ENCODE measurements at regions not wholly inside any gene's neighbourhood (a gene's known extent, or its start where the extent isn't known, plus 50 kb on each side); places are given as distances from the start of the nearest gene placed in this dataset.

DNA sequence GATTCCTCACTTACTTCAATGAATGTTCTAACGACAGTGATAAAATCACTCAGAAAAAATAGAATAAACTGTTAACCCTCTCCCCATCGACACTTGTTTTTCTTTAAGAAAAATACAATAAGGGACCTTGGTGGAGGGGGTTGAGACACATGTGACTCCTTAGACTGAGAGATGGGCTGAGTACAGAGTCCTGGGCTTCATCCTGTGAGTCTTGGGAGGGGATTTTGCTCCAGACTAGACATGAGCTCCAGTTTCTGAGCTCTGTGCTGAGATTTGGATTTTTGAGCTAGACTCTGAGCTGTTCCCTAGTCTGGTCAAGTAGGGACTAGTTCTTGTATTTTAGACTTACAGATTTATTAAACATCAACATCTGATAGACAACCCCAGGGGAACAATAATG, 241.5 kb upstream of the MVB12B start:
- Histone ChIP-seq H3K4me1 (no peaks in the 10 kb centered on the region), H3K27me3 (ENCODE audit: low read depth) (peaks cover 23% of the 10 kb centered on the region), H3K9me3 (no peaks in the 10 kb centered on the region), H3K36me3 (replicated peaks) (no peaks in the 10 kb centered on the region), H3K4me3 (no peak overlapping the region)
- in situ Hi-C loops (cut with MboI; ENCODE audit: low sequenced_read_pairs) = no loop called here
- no peak for DNase-seq (ENCODE audit: low spot score in 2 of 2)

DNA sequence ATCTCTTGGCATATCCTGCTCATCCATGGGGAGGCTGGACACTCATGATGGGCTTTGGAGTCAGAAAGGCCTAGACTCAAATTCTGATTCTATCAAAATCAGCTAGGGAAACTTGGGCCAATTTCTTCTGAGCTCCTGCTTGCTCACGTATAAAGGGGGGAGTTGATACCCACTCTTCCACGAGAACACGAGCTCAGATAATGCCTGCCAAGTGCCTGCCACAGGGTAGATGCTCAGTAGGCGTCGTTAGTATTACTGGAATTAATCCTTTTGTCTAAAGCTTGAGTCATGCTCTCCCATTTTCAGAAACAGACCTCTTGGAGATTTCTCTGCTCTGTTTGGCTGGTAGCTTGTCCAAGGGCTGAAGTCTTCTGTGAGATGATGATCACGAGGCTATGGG, 238.3 kb upstream of the MVB12B start:
- in situ Hi-C loops (cut with MboI; ENCODE audit: low sequenced_read_pairs) = no loop called here
- H3K36me3 ChIP-seq (replicated peaks) = no peaks in the 10 kb centered on the region
- DNase-seq (ENCODE audit: low spot score in 2 of 2) = no peak
- H3K9me3 ChIP-seq = no peaks in the 10 kb centered on the region
- H3K27me3 ChIP-seq (ENCODE audit: low read depth) = peaks cover 13% of the 10 kb centered on the region
- no peaks in the 10 kb centered on the region for H3K4me1 ChIP-seq
- no peak overlapping the region for H3K4me3 ChIP-seq

DNA sequence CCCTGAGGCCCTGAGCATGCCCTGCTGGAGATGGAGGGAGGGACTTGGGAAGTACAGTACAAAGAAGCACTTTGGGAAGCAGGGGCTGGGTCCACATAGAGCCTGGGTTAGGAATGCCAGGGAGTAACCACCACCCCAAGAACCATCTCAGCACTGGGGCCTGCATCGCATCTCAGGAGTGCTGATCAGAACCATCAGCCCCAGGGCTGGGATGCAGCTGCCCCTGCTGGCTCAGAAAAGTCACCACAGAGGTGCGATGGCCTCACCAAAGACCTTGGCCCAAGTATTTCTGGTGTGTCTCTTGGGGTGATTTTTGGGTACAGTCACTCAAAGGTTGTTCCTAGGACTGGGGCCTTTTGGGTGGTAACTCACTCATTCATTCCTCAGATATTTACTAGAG, 236.8 kb upstream of the MVB12B start:
- H3K27me3 ChIP-seq (ENCODE audit: low read depth) = peaks cover 4% of the 10 kb centered on the region; the same call in 1 of the 2 replicates
- in situ Hi-C loops (cut with MboI; ENCODE audit: low sequenced_read_pairs) = no loop called here
- no peak for DNase-seq (ENCODE audit: low spot score in 2 of 2)

GRCh38 chr9:126093771-126094170, 232.9 kb upstream of the MVB12B start:
- DNase-seq (ENCODE audit: low spot score in 2 of 2) = peak in 1 of 2 experiments; percentile 49
- H3K27me3 ChIP-seq (ENCODE audit: low read depth) = no peaks in the 10 kb centered on the region
- in situ Hi-C loops (cut with MboI; ENCODE audit: low sequenced_read_pairs) = no loop called here

More for the DNA sequence above, 236.8 kb upstream of the MVB12B start:
- Histone ChIP-seq H3K36me3 (replicated peaks) (no peaks in the 10 kb centered on the region), H3K4me1 (no peaks in the 10 kb centered on the region), H3K9me3 (no peaks in the 10 kb centered on the region), H3K4me3 (no peak overlapping the region)

GRCh38 chr9:126095546-126096190, 231.0 kb upstream of the MVB12B start:
- DNase-seq (ENCODE audit: low spot score in 2 of 2) = no peak
- H3K9me3 ChIP-seq = no peaks in the 10 kb centered on the region
- no peak overlapping the region for H3K4me3 ChIP-seq
- no peaks in the 10 kb centered on the region for H3K4me1 ChIP-seq
- H3K27me3 ChIP-seq (ENCODE audit: low read depth) = no peaks in the 10 kb centered on the region
- in situ Hi-C loops (cut with MboI; ENCODE audit: low sequenced_read_pairs) = no loop called here
- H3K36me3 ChIP-seq (replicated peaks) = no peaks in the 10 kb centered on the region

More at GRCh38 chr9:126093771-126094170, 232.9 kb upstream of the MVB12B start:
- Histone ChIP-seq H3K4me1 (no peaks in the 10 kb centered on the region), H3K4me3 (no peak overlapping the region), H3K36me3 (replicated peaks) (no peaks in the 10 kb centered on the region), H3K9me3 (no peaks in the 10 kb centered on the region)

DNA sequence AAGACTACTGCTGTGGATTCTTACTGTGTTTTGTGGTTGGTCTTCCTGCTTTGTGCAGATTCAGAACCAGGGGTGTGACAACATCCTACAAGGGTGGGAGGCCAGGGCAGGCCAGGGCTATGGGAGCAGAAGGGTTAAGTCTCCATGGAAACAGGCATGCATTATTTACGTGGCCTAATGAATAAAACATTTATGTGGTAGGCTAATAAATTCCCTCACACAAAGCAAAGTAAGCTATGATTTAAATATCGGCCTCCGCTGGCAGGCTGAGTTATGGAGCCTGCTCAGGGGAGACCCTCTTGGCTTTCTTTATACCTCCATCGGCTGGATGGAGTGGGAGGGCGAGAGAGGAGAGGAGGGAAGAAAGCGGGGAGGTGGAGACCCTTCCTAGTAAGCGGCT, 230.3 kb upstream of the MVB12B start:
- Histone ChIP-seq H3K27me3 (ENCODE audit: low read depth) (no peaks in the 10 kb centered on the region), H3K4me1 (no peaks in the 10 kb centered on the region), H3K4me3 (no peak overlapping the region), H3K36me3 (replicated peaks) (no peaks in the 10 kb centered on the region), H3K9me3 (no peaks in the 10 kb centered on the region)
- no peak for DNase-seq (ENCODE audit: low spot score in 2 of 2)
- in situ Hi-C loops (cut with MboI; ENCODE audit: low sequenced_read_pairs) = no loop called here

- no peaks in the 10 kb centered on the region for H3K4me1 ChIP-seq
- no peaks in the 10 kb centered on the region for H3K9me3 ChIP-seq
- DNase-seq (ENCODE audit: low spot score in 2 of 2) = no peak
- H3K36me3 ChIP-seq (replicated peaks) = no peaks in the 10 kb centered on the region
- in situ Hi-C loops (cut with MboI; ENCODE audit: low sequenced_read_pairs) = no loop called here
- no peaks in the 10 kb centered on the region for H3K27me3 ChIP-seq (ENCODE audit: low read depth)
- no peak overlapping the region for H3K4me3 ChIP-seq
These were observed 228.9 kb upstream of the MVB12B start for GRCh38 chr9:126097679-126098078.

DNA sequence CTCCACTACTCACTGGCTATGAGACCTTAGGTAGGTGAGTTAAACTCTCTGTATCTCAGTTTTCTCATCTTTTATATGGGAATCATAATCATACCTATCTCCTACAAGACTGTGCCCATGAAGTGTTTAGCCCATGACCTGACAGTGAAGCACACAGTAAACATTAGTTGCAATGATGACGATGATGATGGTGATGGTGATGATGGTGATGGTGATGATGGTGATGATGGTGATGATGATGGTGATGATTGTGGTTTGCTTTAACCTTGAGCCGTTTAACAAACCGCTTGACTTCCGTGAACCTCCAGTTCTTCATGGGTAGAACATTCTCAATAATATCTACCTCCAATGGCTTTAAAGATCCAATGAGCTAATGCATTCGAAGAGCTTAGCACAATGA, 220.2 kb upstream of the MVB12B start:
- H3K4me3 ChIP-seq = no peak overlapping the region
- H3K9me3 ChIP-seq = no peaks in the 10 kb centered on the region
- in situ Hi-C loops (cut with MboI; ENCODE audit: low sequenced_read_pairs) = no loop called here
- H3K27me3 ChIP-seq (ENCODE audit: low read depth) = peaks cover 17% of the 10 kb centered on the region
- no peaks in the 10 kb centered on the region for H3K4me1 ChIP-seq
- no peak for DNase-seq (ENCODE audit: low spot score in 2 of 2)
- no peaks in the 10 kb centered on the region for H3K36me3 ChIP-seq (replicated peaks)

GRCh38 chr9:126107693-126108092, 218.9 kb upstream of the MVB12B start:
- in situ Hi-C loops (cut with MboI; ENCODE audit: low sequenced_read_pairs) = no loop called here
- H3K9me3 ChIP-seq = no peaks in the 10 kb centered on the region
- H3K27me3 ChIP-seq (ENCODE audit: low read depth) = peaks cover 17% of the 10 kb centered on the region
- H3K36me3 ChIP-seq (replicated peaks) = no peaks in the 10 kb centered on the region
- H3K4me3 ChIP-seq = no peak overlapping the region
- DNase-seq (ENCODE audit: low spot score in 2 of 2) = no peak
- no peaks in the 10 kb centered on the region for H3K4me1 ChIP-seq

DNA sequence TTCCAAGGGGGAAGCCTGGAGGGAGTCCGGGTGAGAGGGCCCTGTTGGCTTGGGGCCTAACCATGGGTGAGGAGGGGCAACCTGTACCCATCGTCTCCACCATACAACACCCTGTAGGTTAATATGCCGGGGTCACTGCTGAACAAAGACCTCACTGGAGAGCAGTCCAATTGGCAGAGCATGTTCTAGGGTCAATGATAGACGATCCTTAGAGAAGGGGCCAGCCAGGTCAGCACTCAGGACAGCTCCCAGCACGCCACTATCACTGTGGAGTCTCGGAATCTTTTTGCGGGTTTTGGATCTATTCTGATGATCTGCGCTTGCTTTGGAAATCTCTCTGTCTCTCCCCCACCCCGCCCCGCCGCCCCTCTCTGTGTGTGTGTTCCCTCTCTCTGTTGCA, 218.4 kb upstream of the MVB12B start:
- no peaks in the 10 kb centered on the region for H3K4me1 ChIP-seq
- H3K9me3 ChIP-seq = no peaks in the 10 kb centered on the region
- peaks cover 17% of the 10 kb centered on the region for H3K27me3 ChIP-seq (ENCODE audit: low read depth)
- in situ Hi-C loops (cut with MboI; ENCODE audit: low sequenced_read_pairs) = no loop called here
- peak in 1 of 2 experiments; percentile 51 for DNase-seq (ENCODE audit: low spot score in 2 of 2)
- no peak overlapping the region for H3K4me3 ChIP-seq
- H3K36me3 ChIP-seq (replicated peaks) = no peaks in the 10 kb centered on the region

- no peak for DNase-seq (ENCODE audit: low spot score in 2 of 2)
- H3K4me3 ChIP-seq = no peak overlapping the region
- in situ Hi-C loops (cut with MboI; ENCODE audit: low sequenced_read_pairs) = no loop called here
- H3K9me3 ChIP-seq = no peaks in the 10 kb centered on the region
- no peaks in the 10 kb centered on the region for H3K36me3 ChIP-seq (replicated peaks)
- no peaks in the 10 kb centered on the region for H3K4me1 ChIP-seq
- peaks cover 29% of the 10 kb centered on the region for H3K27me3 ChIP-seq (ENCODE audit: low read depth)
These were observed 217.1 kb upstream of the MVB12B start for GRCh38 chr9:126109575-126109974.

- in situ Hi-C loops (cut with MboI; ENCODE audit: low sequenced_read_pairs) = no loop called here
- Histone ChIP-seq H3K36me3 (replicated peaks) (no peaks in the 10 kb centered on the region), H3K4me1 (no peaks in the 10 kb centered on the region; the same call in 1 of the 2 replicates), H3K27me3 (ENCODE audit: low read depth) (peaks cover 38% of the 10 kb centered on the region), H3K4me3 (no peak overlapping the region), H3K9me3 (no peaks in the 10 kb centered on the region)
- DNase-seq (ENCODE audit: low spot score in 2 of 2) = no peak
These were observed 215.1 kb upstream of the MVB12B start for GRCh38 chr9:126111556-126111955.

GRCh38 chr9:126112135-126112720, 214.4 kb upstream of the MVB12B start:
- no peaks in the 10 kb centered on the region for H3K36me3 ChIP-seq (replicated peaks)
- no peaks in the 10 kb centered on the region for H3K9me3 ChIP-seq
- H3K4me1 ChIP-seq = no peaks in the 10 kb centered on the region; the same call in 1 of the 2 replicates
- no peak overlapping the region for H3K4me3 ChIP-seq
- no peak for DNase-seq (ENCODE audit: low spot score in 2 of 2)
- in situ Hi-C loops (cut with MboI; ENCODE audit: low sequenced_read_pairs) = no loop called here
- peaks cover 38% of the 10 kb centered on the region for H3K27me3 ChIP-seq (ENCODE audit: low read depth)

GRCh38 chr9:126113176-126113575, 213.5 kb upstream of the MVB12B start:
- in situ Hi-C loops (cut with MboI; ENCODE audit: low sequenced_read_pairs) = no loop called here
- DNase-seq (ENCODE audit: low spot score in 2 of 2) = no peak
- Histone ChIP-seq H3K4me3 (no peak overlapping the region), H3K27me3 (ENCODE audit: low read depth) (peaks cover 35% of the 10 kb centered on the region), H3K4me1 (no peaks in the 10 kb centered on the region; the same call in 1 of the 2 replicates), H3K9me3 (no peaks in the 10 kb centered on the region), H3K36me3 (replicated peaks) (no peaks in the 10 kb centered on the region)

All from HAP-1 (cell line).